Omental fat pad (tissue), 3 donors: ENCODE measurements at regions not wholly inside any gene's neighbourhood (a gene's known extent, or its start where the extent isn't known, plus 50 kb on each side); places are given as distances from the start of the nearest gene placed in this dataset.

Experiments used
- ATAC-seq: fragments of 150-250 bp; one replicate; pipeline ENCODE4 v1.9.1; 2016; ENCODE audit warnings: mild to moderate bottlenecking, moderate library complexity; ENCODE audit not compliant: low FRiP score
- DNase-seq: peaks from one replicate; pipeline ENCODE4 v3.0.0-alpha.2; 2019; ENCODE audit warnings: low spot score
- CTCF ChIP-seq, 3 donors: fragments of 450-650 bp; IDR thresholded peaks; one replicate each; pipeline ENCODE4 v1.5.1; 2016 to 2017; ENCODE audit warnings: antibody characterized with exemption in 3 of 3, mild to moderate bottlenecking in 3 of 3, moderate library complexity in 2 of 3

DNA sequence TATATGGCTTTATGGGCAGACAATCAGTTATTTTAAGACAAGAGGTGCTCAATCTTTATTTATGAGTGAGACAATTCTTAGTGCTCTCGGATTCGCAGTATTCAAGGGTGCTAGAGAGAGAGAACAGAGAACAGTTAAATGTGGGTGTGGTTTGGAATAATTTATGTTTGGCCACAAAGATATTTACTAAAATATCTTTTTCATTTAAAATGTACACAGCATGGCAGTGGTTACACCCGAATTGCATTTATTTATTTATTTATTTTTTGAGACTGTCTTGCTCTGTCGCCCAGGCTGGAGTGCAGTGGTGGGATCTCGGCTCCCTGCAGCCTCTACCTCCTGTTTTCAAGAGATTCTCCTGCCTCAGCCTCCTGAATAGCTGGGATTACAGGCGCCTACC, 109.2 kb downstream of the CDCA7 start:
- ATAC-seq: no peak
- no peak for DNase-seq
- no peak for TF ChIP-seq CTCF (IDR thresholded peaks at IDR 0.05)

GRCh38 chr2:173467751-173468150, 113.1 kb downstream of the CDCA7 start:
- no peak for TF ChIP-seq CTCF (IDR thresholded peaks at IDR 0.05)
- DNase-seq (no peak), ATAC-seq (no peak)

GRCh38 chr2:173468266-173468793, 113.7 kb downstream of the CDCA7 start:
- DNase-seq: no peak
- no peak for ATAC-seq
- TF ChIP-seq CTCF (IDR thresholded peaks at IDR 0.05): no peak

DNA sequence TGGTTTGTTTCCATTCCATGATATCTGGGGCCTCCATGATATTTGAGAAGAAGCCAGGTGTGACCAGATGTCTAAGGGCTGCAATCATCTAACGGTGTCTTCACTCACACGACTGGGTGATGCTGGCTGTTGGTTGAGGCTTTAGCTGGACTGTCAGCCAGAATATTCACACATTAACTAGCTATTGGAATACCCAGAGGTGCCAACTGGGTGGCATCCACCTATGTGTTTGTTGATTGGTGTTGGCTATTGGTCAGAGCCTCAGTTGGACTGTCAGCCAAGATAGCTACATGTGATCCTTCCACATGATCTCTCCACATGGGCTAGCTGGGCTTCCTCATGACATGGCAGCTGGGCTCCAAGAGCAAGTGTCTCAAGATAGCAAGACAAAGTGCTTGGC, 117.4 kb downstream of the CDCA7 start:
- no peak for TF ChIP-seq CTCF (IDR thresholded peaks at IDR 0.05)
- no peak for DNase-seq
- ATAC-seq: no peak

DNA sequence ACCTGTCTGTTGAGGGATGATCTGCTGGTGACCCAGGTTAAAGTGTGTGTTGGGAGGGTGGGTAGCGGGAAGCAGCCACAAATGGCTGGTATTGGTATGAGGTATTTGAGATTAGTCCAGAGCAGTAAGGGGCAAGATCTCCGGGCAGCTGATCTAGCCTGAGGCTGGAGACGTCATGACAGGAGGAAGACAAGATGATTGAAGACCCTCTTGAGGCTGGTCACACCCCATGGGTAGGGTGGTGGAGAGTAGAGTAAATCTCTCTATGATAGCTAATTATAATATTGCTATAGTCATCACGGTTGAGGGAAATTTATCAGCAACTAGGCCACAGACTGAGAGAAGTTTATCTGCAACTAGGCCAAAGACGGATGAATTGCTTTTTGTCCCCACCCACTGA, 128.5 kb downstream of the CDCA7 start:
- ATAC-seq (no peak), DNase-seq (no peak)
- no peak for TF ChIP-seq CTCF (IDR thresholded peaks at IDR 0.05)

DNA sequence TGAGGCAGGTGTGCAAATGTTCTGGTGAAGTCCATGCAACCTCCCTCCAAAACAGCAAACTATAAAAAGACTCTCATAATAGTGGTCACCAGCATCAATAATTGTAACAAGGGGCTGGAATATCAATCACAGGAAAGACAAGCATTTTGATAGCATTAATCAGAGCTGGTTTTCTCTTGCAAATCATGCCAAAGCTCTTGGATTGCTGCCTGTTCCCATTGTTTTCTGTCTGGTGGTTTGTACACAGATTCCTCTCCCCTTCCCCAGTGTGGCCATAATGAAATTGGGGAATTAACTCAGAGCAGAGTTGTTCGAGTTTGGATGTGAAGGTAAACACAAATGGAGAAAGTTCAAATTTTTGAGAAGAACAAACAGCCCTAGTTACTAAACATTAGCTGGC, 134.2 kb downstream of the CDCA7 start:
- DNase-seq (no peak), ATAC-seq (no peak)
- no peak for TF ChIP-seq CTCF (IDR thresholded peaks at IDR 0.05)

DNA sequence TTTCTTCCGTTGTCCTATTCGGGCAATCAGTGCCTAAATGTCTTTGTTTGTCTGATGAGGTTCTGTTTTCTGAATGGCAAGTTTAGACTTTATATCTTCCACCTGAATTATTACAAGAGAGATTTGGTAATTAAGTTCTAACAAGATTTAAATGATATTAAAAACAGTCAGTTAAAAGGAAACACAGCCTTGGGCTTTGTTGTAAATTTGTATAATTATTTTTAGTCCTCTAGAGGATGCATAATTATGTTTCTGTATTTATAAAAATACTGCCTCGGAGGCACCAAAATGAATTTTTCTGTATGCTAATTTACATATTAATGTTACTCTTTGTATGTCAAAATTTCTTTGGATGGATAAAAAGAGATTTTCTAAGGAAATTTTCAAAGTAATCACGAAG, 136.7 kb downstream of the CDCA7 start:
- no peak for TF ChIP-seq CTCF (IDR thresholded peaks at IDR 0.05)
- DNase-seq (no peak), ATAC-seq (no peak)
